H54 (cell line): ENCODE measurements at regions not wholly inside any gene's neighbourhood (a gene's known extent, or its start where the extent isn't known, plus 50 kb on each side); places are given as distances from the start of the nearest gene placed in this dataset.

Experiments used
- DNase-seq: peaks from one replicate; pipeline ENCODE4 v3.0.0; 2011; ENCODE audit warnings: low spot score, mixed read lengths; ENCODE audit not compliant: insufficient read length
- FAIRE-seq: peaks from 3 replicates; lab custom pipeline; 2011; peaks lifted over from hg19 to GRCh38; lab: Jason Lieb, UNC
- POLR2A ChIP-seq: IDR thresholded peaks from 2 replicates; pipeline ENCODE4 v1.6.1; 2011; ENCODE audit warnings: low read depth, mild to moderate bottlenecking, low read length

DNA sequence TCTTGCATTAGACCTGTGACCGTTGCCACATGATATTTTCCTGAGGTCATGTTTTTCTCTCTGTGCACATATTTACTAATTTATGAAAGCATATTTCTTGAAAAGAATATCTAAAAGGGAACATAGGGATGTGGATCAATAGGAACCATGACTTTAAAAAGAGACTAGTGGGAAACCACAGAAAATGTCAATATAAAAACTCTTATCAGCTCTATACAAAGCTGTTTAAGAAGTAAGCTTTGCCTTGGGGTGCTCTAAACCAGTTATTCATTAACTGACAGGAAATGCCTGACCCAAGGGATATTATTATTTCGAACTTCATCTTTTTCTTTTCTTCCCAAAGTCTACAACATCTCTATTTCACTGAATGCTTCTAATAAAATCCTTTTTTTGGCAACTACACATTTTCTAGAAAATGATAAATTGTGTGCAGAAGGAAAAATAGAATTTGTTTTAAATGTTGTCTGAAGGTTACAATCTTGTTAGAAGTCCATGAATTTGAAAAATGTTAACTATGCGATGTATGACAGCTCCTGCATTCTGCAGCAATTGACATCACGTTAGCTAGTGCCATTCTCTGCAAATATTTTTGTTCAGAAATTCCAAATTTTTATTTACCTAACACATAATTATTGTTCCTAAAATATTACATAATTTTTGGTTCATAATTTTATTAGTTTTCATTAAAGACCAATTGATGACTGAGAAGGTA is 345.0 kb downstream of the SLC16A7 start:
- no peak for TF ChIP-seq POLR2A
- FAIRE-seq = no peak
- no peak for DNase-seq

- FAIRE-seq = no peak
- no peak for DNase-seq
- TF ChIP-seq POLR2A = no peak
Observed at GRCh38 chr12:59941461-59941860, 345.6 kb downstream of the SLC16A7 start.

GRCh38 chr12:59944177-59944576 is 348.3 kb downstream of the SLC16A7 start:
- no peak for TF ChIP-seq POLR2A
- FAIRE-seq (no peak), DNase-seq (no peak)

DNA sequence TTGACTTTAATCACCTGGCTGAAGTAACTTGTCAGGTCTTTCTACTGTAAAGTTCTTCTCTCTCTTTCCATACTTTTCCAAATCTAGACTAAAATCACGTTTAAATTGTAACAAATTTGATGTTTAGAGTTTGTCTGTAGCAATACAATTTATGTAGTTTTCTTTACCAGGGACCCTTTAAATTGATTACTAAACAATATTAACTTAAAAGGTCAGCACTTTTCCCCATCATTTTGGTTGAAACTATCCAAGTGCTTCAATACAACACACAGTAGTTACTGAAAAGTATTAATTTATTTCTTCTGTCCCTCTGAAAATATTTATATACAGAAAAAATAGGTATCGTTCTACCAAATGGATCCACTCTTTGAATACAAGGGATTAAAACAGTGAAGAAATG is 350.8 kb downstream of the SLC16A7 start:
- no peak for DNase-seq
- TF ChIP-seq POLR2A = no peak
- FAIRE-seq = no peak

- TF ChIP-seq POLR2A = no peak
- no peak for FAIRE-seq
- DNase-seq = no peak
Observed at GRCh38 chr12:59963546-59963945, 367.7 kb downstream of the SLC16A7 start.

- DNase-seq (no peak), FAIRE-seq (peak; percentile 41)
- no peak for TF ChIP-seq POLR2A
Observed at GRCh38 chr12:59972905-59973304, 377.1 kb downstream of the SLC16A7 start.

DNA sequence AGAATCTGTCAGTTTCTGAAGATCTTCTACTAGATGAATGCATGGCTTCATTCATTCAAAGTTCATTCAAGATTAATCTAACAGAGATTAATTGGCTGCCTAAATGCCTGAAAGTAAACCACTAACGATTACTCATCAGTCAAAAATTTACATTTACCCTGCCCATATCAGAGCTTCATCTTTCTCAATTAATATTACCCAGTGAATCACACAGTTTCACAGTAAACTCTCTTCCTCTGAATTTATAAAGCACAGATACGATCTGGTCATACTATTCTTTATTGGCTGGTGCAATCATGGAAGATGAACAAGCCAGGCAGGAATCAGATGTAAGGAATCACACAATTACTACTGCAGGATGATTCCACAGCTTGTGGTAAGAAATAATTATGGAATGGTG is 377.7 kb downstream of the SLC16A7 start:
- FAIRE-seq = peak; percentile 74
- no peak for TF ChIP-seq POLR2A
- DNase-seq = no peak

DNA sequence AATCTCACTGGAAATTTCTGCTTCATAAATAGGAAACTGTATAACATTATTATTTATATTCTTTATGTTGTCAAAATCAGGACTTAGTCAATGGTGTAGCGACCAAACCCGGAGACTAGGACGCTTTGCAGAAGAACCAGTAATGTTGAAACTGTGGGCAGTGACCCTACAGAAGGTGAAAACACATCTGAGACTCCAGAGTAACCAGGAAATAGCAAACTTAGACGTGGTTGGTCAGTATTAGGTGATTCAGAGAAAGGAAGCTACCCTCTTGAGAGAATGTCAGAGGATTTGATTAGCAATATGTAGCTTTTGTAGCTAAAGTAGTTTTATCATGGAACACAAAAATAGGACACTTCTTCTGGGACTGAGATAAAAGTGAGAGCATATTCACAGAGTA is 381.9 kb downstream of the SLC16A7 start:
- DNase-seq = no peak
- TF ChIP-seq POLR2A = no peak
- FAIRE-seq = no peak

- FAIRE-seq (no peak), DNase-seq (no peak)
- TF ChIP-seq POLR2A = no peak
Observed at GRCh38 chr12:59980476-59980875, 384.6 kb downstream of the SLC16A7 start.

DNA sequence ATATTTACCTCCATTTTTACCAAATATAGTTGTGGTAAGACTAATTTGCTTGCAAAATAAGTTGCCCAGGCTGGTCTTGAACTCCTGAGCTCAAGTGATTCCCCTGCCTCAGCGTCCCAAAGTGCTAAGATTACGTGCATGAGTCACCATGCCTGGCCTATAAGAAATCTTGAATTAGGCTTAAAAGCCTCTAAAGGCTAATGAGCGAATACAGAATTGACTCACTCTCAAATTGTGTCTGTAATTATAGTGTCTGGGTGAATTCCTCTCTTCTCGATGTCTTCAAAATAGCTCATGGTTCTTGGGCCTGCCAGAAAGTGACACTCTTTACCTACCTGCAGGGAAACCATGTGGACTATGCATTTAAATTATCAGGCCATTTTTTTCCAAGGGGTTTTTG is 403.5 kb downstream of the SLC16A7 start:
- FAIRE-seq = no peak
- DNase-seq = no peak
- no peak for TF ChIP-seq POLR2A

- no peak for DNase-seq
Observed at GRCh38 chr12:60010486-60010885, 414.7 kb downstream of the SLC16A7 start.

DNA sequence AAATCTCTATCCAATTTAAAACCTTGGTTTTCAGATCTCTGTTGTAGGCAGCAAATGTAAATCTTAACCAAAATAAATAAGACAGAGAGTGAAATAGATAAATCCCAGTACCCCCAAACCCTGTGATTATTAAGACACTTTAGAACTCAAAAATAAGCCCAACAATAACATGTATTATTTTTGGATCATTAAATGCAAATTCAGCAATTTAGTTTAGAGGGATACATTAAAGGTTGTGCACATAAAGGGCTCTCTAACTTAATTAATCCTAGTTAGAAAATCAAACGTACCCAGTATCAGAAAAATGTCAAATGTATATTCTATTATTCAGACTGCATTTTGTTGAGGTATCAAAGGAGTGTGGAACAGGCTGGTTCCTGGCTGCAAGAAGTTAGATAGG is 416.8 kb downstream of the SLC16A7 start:
- FAIRE-seq = no peak
- TF ChIP-seq POLR2A = no peak

More at GRCh38 chr12:60010486-60010885, 414.7 kb downstream of the SLC16A7 start:
- no peak for FAIRE-seq
- no peak for TF ChIP-seq POLR2A

DNA sequence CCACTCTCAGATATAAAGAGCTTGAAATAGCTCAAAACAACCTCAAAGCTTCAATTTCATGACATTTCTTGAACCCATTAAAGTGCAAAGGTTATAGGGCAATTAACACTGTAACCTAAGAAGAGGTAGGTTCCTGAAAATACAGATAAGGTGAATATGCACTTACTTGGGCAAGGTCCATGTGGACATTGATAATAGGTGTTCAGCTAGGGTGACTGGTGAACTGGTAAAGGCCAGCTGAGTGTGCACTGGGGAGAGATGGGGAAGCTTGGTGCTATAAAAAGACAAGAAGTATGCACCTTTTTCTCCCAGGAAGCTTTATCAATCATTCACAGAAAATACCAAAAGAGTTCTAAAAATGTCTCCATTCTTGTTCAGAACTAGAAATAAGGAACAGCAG is 418.6 kb downstream of the SLC16A7 start:
- FAIRE-seq (no peak), DNase-seq (no peak)
- no peak for TF ChIP-seq POLR2A

More for the DNA sequence above, 416.8 kb downstream of the SLC16A7 start:
- no peak for DNase-seq

DNA sequence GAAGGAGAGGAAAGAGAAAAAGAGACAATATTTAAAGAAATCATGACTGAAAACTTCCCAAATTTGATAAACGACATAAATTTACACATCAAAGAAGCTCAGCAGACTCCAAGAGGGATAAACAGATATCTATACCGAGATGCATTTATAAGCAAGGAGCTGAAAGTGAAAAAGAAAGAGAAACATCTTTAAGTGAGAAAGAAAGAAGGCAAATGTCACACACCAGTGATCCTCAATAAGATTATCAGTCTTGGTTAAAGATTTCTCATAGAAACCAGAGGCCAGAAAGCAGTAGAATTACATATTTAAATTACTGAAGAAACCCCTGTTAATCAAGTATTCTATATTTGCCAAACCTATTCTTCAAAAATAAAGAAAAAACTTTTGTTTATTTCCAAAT is 424.2 kb downstream of the SLC16A7 start:
- no peak for DNase-seq
- FAIRE-seq = no peak
- no peak for TF ChIP-seq POLR2A

DNA sequence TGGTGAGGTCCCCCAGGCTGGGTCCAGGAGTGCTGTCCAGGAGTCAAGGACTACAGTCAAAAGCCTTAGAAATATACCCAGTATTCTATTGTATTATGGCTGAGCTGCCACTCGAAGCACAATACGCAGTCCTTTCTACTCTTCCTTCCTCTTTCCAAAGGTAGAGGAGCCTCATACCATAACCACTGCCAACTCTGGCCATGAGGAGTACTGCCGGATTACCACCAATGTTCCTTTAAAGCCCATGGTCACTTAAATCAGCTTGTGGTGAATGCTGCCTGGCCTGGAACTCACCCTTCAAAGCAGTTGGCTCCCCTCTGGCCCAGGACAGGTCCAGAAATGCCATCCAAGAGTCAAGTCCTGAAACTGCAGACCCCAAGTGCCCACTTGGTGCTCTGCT is 425.4 kb downstream of the SLC16A7 start:
- FAIRE-seq = no peak
- no peak for DNase-seq

More for the DNA sequence above, 425.4 kb downstream of the SLC16A7 start:
- no peak for TF ChIP-seq POLR2A
